Stimulated activated CD4-positive, alpha-beta T cell treated with anti-CD3 and anti-CD28 coated beads, Interleukin-12 subunit alpha, Interleukin-12 subunit beta, amount 100 ng/mL, for 48 hours (primary cell): ENCODE measurements at regions not wholly inside any gene's neighbourhood (a gene's known extent, or its start where the extent isn't known, plus 50 kb on each side); places are given as distances from the start of the nearest gene placed in this dataset.
"Not testable (repeated sequence)": the region's sequence is repeated elsewhere in the genome, so short reads cannot be mapped to it uniquely, and the experiment has no call there.

Source experiments
- DNase-seq, 3 donors: peaks; one replicate each; pipeline ENCODE4 v3.0.0-alpha.2; 2020; ENCODE audit warnings: low read depth in 2 of 3, low spot score in 1 of 3

DNA sequence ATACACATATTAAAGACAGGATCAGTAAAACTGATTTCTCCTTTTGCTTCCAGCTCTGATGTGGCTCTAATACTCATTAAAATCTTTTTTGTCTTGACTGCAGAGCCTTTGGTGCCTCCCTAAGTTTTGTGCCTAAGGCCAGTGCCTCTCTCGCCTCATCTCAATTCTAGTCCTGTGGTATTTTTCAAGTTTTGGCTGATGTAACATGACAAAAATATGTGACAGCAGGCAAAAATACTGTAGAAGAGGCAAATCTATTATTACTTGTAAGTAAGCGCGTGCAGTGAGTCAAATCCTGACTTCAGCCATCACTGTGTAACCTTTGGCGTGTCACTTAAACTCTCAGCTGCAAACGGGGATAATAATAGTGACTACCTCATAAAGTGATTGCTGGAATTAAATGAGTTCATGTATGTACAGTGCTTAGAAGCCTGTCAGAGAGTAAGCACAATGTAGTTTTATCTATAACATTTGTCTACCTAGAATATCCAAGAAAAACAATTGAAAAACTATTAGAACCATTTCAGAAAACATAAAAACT lies 74.0 kb downstream of the MAB21L3 start:
- no peak for DNase-seq

DNA sequence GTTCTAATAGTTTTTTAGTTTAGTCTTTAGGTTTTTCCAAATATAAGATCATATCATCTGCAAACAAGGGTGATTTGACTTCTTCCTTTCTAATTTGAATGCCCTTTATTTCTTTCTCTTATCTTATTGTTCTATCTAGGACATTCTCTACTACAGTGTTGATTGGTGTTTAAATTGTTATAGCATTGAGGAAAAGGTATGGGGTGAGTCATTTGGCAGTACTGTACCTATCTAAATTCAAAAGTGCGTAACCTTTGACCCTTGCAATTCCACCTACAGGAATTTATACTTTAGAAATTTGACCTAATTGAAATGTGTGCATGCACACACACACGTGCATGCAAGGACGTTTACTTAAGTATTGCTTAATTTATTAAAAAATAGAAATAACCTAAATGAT lies 78.3 kb downstream of the MAB21L3 start:
- no peak for DNase-seq

DNA sequence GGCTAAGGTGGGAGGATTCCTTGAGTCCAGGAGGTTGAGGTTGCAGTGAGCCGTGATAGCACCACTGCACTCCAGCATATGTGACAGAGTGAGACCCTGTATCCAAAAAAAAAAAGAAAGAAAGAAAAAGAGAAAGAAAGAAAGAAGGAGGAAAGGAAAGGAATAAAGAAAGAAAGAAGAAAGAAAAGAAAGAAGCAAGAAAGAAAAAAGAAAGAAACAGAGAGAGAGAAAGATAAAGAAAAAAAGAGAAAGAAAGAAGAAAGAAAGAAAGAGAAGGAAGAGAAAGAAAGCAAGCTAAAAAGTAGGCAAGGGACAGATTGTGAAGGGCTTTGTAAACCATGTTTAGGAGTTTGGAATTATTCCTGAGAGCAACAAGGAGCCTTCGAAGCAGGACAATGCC lies 80.1 kb downstream of the MAB21L3 start:
- DNase-seq = no peak

DNA sequence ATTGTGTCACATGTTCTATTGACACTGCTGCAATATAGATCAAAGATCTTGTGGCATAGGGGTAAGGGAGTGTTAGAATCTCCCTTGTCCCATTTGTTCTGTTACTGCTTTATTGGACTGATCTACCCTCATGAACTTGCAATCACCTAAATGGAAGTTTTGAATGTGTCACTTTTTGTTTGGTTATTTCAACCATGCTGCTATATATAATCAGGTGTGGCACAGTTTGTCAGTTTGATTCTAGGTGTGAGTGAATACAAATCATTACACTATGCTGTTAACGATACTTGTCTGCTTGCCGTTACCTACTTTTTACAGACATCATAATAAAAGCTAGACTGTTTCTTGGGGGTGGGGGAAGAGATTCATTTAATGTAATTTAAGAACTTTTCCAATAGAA lies 82.6 kb downstream of the MAB21L3 start:
- no peak for DNase-seq

DNA sequence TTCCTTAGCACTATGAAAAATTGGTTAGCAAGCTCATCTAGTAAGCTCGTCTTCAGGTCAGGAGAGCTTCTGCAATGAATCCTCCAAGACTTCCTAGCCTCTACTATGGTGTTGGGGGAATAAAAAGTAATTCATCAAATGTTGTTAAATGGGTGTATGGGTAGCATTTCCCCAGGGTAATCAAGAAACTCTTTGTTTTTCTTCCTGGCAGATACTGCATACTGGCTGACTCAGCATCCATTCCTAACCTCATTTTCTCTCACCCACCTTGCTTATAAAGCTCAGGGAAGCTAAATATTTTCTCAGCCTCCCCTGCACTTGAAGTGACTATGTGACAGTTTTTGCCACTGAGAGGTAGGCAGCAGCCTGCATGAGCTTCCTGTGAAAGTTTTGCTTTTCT lies 83.4 kb downstream of the MAB21L3 start:
- no peak for DNase-seq

DNA sequence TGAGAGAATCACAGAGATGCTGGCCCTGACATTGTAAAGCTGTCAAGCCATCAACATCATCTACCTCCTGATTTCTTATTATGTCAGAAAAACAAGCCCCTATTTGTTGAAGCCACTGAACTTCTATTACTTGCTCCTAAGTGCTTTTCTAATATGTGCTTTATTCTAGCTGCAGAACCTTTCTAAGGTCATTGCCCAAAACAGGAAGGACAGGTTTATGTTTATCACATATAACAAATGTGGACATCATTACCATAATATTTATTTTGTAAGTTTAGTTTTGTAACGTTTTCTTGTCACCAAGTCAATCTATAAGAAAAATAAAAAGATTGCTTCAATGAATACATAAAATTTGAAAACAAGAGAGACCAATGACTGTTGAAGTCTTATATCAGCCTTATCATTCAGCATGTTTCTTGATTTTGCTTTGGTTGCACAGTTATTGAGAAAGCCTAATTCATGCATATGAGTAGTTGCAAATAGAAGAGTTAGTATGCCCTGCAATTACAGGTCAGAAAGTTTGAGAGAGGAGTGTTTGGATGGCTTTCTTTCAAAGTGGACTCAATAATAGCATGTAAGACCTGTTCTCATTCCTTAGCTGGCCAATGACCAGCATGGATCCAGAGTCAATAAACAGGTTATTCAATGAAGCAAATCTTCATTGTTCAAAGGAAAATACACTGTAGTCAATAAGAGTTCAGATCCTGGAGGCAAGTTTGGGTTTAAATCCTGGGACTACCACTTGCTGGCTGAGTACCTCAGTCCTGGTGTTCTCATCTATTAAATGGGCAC lies 84.1 kb downstream of the MAB21L3 start:
- DNase-seq = no peak

DNA sequence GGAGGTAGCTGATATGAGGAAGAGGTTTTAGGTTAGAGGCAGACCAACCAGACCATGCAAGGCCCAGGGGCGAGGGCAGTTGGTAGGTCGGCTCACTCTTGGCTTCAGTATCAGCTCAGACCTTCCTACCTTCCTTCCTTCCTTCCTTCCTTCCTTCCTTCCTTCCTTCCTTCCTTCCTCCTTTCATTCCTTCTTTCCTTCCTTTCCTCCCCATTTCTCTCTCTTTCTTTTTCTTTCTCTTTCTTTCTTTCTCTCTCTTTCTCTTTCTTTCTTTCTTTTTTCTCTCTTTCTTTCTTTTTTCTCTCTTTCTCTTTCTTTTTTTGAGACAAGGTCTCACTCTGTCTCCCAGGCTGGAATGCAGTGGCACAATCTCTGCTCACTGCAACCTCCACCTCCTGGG lies 89.1 kb downstream of the MAB21L3 start:
- not testable (repeated sequence) for DNase-seq

DNA sequence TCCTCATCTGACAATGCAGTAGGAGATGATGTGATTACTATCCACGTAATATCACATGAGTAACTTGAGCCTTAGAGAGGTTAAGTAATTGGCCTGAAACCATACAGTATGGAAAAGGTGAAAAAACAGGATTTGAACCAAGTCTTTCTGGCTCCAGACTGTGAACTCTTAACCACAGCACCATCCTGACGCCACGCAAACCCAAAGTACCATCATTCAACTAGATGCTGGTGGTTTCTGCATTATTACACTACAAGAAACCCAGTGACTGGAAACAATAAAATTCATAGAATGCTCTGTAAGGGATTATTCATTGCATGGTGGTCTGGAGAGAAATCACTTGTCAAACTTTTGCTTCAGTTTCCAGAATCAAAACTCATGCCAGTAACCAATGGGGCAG lies 90.7 kb downstream of the MAB21L3 start:
- no peak for DNase-seq

DNA sequence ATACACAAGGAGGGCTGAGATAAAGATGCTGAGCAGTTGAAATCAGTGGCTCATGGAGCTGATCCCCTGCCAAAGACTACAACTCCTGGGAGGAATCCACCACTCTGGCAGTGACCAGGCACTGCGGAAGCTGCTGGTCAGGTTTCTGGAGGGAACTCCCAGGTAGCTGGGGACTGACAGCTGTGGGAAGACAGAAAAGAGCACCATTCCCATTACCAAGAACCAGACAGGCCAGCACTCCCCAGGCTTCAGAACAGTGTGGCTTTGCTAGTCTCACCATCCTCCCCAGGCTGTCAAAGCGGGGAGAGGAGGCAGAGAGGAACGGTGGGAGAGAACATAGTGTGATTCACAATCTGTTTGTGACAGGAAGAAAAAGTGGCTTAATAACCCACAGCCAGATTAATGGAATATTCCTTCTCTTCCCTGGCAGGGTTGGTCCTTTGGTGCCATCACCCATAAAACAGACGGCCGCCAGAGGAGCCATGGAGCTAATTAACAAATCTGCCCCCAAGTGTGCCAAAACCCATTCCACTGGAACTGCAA lies 92.1 kb downstream of the MAB21L3 start:
- DNase-seq = no peak

DNA sequence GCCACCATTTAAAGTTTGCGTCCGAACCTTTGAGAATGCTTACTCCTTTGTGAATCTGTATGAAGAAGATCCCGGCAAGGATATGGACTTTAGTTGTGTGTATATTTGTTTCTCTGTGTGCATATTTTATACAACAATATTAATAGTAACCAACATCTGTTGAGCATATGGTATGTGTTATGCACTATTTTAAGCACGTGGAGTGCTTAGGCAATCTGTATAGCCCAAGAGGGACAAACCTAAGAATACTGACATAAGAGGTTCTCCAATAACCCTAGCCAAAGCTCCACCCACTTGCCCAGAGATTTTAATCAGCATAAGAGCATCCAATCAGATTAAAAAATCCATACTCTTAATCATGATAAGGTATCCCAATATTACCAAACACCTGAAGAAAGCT lies 92.7 kb downstream of the MAB21L3 start:
- DNase-seq = no peak

DNA sequence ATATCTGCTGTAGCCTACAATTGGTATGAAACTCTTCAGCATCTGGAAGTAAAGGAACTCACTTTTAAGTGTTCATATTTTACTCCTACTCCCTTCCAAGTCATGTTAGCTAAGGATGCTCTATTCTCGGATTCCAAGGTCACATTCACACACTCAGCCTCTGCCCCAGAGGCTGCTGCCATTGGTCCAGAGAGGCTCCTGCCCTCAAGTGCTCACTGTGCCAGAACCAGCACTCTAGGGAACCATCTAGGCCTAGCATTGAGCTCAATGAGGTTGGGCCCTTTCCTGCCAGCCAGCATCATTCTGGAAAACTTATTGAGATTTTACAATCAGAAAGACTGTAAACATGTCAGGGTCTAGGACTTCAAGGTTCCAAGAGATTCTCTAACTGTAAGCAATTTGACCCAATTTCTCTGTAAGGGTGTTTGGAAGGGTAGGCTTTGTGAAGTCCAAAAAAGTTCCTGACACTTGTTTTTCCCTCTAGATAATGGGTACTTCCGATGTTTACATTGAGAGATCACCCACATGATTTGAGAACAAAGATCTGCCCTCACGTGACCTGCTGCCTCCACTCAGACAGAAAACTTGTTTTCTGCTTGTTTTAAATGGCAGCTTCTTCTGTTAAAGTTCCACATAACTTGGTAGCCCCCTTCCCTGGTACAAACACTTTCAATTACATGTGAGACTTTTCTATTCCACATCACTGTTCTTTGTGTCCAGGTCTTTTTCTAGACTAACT lies 94.9 kb downstream of the MAB21L3 start:
- DNase-seq = no peak

DNA sequence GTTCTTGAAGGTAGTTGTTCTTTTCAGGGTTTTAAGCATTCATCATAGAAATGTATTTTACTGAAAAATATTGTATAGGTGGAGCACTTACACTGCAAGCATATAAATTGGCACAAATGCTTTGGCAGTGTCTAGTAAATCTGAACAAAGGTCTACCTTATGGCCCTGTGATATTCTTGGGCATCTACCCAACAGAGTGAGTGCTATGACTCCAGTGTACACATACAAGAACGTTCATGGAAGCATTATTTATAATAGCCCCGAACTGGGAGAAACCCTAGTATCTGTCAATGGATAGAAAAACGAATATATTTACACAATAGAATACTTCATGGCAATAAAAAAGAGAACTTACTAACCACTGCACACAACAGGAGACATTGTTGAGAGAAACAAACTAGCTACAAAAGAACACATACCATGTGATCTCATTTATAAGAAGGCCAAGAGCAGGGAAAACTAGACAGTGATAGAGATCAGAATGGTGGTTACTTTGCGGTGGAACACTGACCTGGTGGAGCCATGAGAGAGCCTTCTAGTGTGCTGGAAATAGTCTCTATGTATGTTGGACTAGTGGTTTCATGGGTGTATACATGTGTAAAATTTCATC lies 96.0 kb downstream of the MAB21L3 start:
- no peak for DNase-seq

DNA sequence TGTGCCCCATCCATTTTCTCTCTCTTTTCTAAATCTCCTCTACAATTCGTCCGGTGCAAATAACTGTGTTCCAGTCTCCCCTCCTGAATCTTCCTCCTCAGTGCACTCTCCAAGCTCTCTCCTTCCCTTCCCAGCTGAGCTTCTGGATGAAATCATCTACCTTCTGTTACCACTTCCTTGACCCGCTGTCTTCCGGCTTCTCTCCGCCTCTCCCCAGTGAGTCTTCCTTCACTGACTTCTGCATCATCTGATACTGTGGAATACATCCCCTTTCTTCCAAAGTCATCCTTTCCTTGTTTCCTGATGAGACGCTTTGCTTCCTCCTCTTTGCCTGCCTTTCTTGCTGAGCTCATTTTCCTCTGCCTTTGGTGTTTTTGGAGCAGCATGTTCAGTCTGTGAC lies 96.9 kb downstream of the MAB21L3 start:
- DNase-seq = no peak

DNA sequence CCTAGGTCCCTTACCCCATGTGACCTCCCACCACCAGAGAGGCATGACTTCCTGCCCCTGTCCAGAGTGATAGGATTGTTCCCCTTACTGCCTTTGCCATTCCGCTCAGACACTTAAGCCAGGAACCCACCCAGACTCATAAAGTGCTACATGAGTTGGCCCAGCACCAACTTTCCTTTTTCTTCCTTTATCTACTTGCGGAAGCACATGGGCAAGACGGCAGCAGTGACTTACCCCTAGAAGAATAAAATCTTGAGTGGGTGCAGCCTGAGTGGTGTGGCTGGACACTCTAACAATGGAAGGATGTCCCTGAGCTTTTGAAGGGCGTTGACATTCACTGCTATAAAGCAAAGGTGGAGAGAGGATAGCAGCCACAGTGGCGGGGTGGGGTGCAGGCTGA lies 100.1 kb downstream of the MAB21L3 start:
- no peak for DNase-seq

DNA sequence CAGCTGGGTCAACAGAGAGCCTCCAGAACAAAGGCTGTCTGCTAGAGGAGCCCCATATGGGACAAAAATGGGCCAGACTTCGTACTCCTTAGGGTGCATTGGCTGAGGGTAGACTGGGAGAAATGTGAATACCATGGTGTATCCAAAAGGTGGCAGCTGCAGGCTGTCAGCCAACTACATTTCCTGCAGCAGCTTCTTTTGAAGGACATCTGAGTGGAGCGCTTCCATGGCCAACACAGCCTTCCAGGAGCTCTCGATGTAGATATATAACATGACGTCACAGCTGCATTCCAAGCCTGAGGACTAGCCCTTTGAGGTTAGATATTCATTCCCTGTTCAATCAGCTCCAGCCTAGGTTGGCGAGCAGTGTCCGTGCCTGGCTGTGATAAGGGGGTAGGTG lies 107.7 kb downstream of the MAB21L3 start:
- no peak for DNase-seq

DNA sequence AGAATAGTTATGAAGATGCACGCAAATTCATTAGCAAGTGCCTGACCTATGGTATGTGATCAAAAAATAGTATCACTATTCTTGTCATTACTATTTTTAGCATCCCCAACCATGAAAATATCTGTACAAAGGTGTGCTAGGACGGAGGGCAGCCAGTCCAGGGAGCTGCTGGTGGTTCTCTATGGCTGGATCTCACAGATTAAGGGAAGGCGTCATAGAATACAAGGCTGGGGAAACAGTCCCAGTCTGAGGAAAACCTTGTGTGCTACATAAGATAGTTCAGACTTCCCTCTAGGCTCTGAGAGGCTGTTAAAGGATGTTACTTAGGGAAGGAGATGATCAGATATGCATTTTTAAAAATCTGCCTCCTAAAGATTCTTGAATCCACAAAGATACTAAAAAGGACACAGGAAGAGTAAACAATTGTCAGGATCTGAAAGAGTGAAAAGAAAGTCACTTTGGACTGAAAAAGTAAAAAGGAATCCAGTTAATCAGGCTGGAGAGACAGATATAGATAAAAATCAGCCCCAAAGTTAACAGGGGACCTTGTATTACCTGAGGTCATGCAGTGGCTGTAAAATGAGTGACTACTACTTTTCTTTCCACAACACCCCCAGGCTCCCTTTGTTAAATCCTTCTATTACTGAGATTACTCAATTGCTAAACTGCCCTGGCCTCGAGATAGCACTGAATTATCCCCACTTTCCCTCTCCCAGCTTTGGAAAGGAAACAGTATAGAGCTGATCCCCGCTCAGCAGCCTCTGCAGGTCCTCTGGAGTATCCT lies 108.6 kb downstream of the MAB21L3 start:
- no peak for DNase-seq

DNA sequence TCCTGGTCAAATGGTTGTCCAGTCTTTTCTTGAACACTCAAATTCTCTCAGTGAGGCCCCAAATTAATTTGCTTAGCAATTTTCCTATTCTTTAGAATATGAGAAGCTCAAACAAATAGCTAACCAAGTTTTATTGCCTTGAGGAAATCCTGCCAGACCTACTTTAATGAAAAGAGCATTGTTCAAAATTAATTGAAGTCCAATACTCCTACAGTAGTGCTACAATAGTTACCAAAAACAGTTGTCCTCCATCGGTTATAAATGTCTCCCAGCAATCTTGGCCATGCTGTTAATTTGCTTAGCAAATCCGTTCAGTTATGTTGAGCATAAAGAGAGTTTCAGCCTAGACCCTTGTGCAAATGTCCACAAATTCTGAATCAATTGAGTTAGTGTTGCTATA lies 112.9 kb downstream of the MAB21L3 start:
- DNase-seq = no peak

DNA sequence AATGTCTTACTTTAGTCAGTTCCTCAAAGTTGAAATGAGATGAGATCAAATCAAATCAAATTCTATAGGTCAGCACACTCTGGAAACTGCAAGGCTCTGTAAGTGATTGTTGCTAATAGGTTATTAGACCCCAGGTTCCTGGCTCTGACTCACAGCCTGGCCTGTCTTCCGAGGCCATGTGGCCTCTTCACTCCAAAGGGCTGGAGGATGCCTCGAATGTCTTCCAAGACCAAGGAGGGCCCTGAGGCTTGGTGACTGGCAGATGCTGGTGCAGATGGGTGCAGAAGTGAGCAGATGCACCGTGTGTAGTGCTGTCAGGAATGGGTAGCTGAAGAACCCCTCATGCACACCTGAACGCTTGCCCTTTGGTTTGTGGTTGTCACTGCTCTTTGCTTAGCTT lies 113.4 kb downstream of the MAB21L3 start:
- no peak for DNase-seq

DNA sequence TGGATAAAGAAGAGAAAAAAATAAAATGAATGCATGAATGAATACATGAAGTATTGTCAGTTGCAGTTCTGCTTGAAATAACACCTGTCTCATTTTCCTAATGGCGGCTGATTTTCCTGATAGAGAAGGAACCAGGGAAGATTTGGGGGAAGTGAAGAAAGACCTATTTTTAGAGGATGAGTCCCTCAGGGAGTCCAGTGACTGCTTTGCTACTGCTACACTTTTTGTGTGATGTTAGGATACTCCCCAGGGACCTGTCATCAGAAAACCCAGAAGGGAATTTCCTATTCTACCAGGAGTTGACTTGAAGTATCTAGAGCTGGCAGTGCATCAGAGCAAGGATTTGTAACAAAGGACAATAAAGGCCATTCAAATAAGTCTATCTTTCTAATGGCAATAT lies 114.8 kb downstream of the MAB21L3 start:
- no peak for DNase-seq

DNA sequence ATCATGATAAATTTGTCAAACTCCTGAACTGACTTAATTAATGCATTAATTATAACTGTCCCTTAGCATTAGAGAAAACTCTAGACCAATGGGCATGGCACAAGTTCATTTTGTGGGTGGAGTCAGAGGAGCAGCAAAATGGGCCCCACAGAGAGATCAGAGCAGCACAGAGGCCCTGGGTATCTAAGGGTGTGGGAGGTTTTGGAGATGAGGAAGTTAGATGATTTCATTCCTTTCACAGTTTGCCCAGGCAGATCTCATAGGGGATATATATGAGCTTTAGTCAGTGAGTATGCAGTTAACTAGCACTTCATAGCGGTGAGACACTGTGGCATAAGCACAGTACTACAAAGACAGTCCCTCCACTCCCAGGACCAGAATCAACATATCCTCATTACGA lies 117.3 kb downstream of the MAB21L3 start:
- DNase-seq = no peak

DNA sequence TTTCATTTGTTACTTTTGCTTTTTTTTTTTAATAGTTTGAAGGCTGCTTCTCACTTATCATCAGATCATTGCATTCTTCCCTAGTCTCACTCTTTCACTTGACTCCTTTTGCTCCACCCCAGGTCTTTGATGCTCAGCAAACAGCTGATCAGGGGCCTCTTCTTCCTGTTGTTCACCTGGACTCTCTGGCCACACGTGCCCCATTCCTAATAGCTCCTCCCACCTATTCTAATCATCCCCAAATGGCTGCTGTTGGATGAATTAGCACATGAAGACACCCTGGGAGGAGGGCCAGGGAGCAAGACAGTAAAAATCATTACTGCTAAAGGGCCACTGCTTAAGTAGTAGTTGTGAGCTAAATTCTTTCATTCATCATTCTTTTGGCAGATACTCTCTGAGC lies 119.5 kb downstream of the MAB21L3 start:
- no peak for DNase-seq
